Activated CD8-positive, alpha-beta memory T cell treated with anti-CD3 and anti-CD28 coated beads for 24 hours (primary cell): ENCODE measurements at regions not wholly inside any gene's neighbourhood (a gene's known extent, or its start where the extent isn't known, plus 50 kb on each side); places are given as distances from the start of the nearest gene placed in this dataset.

Experiments
- DNase-seq: peaks from one replicate; pipeline ENCODE4 v3.0.0-alpha.2; 2020

DNA sequence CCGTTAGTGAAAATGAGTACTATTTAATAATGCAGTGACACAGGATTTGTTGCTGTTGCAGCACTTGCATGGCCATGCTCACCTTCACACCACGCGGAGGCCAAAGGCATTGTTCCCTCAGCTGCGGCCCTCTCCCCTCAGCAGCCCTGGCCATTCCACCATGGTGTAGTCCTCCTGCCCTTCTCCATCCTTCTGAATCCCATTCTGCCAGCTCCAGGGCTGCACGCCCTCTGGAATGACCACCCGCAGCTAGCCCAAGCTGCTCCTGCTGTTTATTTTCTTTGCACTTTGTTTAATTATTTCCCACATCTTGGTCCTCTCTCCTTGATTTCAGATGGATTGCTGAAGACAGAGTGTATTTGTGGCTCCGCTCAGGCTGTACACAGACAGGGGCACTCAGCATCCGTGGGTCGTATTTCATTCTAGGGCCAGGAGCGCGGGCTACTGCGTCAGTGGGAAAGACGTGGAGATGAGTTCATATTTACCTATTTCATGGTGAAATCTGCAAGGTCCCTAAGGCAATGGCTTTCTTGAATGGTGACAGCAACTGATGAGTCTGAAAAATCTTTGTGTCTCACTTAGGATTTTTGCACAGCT, 81.4 kb upstream of the DUSP22 start:
- no peak for DNase-seq

DNA sequence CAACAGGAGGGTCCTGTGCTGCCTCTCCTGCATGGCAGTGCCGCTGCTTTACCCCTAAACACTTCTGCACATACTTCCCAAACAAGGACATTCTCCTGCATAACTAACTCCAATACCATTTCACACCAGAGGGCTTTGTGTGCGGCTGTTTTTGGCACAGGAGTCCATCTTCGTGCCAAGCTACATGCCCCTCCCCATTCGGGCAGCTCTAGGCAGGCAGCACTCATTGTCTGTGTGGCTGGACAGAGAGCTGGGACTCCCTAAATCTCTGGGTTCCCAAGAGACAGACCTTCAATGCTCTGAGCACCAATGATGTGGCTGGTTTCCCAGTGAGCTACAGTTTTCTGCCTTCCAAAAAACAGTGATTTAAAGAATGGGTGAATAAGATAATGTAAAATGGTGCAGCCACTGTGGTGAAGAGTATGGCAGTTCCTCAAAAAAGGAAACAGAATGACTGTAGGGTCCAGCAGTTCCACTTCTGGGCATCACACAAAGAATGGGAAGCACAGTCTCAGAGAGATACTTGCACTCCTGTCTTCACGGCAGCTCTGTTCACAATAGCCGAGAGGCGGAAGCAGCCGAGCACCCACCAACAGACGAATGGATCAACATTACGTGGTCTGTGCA, 80.3 kb upstream of the DUSP22 start:
- no peak for DNase-seq

DNA sequence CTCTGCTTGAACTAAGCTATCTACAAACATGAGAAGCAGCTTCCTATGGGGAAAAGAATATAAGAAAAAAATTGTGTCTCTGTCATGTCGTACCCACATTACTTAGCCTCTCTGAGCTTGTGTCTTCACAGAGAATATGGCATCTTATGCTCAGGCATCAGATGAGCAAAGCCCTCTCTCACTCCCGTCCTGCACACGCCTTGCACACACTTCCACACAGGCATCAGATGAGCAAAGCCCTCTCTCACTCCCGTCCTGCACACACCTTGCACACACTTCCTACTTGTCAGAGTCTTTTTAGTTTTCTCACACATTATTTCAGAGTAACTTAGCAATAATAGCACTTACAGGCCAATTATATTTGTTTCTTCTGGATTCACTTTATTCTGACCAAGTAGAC, 79.0 kb upstream of the DUSP22 start:
- no peak for DNase-seq

DNA sequence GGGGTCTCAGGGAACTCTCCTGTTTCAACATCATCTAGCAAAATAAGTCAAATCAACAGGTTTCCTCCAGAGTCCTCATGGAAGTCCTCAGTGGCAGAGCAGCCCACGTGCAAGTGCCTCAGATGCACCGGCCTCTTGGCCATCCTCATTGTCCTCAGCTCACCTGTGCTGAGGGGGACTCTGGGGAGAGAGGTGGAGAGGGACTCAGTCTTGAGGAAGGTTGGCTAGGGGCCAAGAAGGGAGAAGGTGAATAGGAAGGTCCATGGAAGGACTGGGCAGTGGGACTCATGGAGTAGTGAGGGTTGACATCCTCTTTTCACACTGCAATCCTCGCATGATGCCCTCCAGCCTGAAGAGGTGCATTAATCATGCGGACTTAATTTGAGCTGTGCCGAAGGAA, 77.9 kb upstream of the DUSP22 start:
- no peak for DNase-seq

DNA sequence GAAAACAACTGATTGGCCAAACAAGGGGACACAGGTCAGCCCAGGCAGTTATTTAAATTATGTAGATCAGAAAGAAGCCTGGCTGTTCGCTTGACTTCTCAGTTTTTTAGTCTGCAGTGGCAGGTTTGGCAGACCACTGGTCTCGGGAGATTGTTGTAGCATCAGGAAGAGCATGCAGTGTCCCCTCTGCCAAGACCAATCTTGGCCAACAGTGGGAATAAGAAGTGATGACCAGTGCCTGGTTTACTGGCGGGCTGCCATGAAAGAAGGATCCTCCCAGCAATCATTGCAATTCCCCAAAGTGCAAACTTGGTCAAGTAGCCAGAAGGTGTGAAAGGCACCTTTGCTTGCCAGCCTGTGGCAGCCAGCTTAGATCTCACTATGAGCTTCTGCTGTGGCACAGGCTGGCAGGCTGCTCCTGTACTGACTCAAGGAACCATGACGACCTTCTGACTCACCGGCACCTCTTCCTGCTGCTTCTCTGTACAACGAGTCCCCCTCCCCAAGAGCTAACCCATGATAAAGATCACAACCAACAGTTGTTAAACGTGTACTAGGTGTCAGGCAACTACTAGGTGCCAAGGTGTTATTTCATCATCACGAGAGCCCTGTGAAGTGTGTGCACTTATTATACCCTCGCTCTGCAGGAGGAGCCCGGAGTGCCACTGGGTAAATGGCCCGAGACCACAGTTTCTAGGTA, 76.8 kb upstream of the DUSP22 start:
- no peak for DNase-seq

DNA sequence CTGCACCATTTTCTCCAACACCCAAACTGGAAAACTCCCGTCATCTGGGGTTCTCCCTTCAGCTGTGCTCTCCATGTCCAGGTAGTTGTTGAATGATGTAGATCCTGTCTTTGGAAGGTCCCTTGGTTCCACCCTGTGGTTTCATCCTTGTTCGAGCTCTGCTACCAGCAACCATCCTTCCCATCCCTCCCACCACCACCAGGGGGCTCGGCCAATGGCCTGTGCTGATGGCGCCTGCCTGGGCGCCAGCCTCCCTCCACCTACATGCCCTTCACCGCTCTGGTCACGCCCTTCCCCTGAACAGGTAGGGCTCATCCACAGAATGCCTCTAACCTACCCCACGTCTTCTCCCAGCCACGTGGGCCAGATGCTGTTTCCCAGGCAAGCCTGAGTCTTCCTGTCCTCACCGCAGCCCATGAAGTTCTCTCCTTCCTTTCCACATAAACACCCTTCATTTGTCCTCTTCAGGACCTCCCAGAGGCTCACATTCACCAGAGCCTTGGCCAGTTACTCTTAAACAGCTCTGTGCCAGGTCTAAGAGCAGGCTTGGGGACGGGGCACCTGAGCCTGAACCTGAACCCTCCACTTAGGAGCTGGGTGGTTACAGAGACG, 75.1 kb upstream of the DUSP22 start:
- DNase-seq: no peak

DNA sequence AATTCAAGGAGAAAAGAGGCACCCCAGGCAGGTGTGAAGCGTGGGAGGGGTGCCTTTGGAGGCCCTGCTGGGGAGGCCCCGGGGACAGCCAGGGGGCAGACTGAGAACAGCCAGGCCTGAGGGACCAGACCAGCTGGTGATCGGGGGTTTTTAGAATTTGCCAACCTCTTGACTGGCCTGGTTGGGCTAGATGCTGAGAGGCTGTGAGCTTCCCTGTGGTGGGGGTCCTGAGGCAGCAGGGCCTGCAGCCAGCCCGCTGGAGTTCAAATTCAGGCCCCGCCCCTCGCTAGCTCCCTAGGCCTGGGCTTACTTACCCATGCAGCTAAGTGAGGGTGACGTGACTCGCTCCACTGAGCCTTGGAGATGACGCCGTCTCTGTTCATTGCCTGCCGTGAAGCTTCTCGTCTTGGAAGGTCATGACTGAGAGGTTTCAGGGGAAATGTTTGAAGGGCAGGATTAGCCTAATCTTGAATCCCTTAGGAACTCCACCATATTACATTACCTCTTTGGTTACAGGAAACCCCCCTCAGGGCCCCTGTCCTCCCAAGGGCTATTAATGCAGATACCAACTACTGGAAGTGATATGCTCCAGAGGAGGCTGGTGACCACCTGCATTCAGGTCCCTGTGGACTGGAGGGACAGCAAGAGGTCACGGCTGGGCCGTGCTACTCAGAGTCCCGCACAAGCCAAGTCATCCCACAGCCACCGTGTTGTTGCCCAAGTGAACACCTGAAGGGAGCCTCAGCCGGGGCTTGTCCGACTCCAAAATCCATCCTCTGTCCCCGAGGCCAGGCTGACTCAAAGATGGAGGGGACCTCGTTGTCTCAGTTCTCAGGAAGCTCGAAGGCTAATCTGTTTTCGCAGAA, 73.9 kb upstream of the DUSP22 start:
- no peak for DNase-seq

DNA sequence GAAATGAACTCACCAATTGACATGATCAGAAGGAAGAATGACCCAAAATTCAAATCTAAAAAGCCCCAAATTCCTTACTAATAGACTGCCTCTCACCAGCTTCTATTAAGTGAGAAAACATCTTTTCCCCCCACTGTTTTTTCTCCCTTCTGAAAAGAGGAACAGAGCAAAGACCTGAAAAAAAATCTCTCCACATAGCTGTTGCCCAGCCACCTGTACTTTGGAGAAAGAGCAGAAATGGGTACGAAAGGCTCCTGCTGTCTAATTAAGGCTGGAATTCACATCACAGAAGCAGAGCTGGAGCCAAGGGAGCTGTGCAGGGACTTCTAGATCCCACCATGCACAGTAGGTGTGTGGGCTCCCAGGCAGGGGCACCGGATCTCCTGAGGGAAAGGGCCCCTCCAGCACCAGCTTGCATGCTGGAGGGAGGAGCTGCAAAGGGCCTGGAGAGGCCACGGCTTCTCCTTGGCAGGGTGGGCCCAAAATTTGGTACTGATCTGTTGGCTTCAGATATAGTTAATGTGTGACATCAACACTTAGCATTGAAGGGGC, 73.2 kb upstream of the DUSP22 start:
- DNase-seq: no peak

DNA sequence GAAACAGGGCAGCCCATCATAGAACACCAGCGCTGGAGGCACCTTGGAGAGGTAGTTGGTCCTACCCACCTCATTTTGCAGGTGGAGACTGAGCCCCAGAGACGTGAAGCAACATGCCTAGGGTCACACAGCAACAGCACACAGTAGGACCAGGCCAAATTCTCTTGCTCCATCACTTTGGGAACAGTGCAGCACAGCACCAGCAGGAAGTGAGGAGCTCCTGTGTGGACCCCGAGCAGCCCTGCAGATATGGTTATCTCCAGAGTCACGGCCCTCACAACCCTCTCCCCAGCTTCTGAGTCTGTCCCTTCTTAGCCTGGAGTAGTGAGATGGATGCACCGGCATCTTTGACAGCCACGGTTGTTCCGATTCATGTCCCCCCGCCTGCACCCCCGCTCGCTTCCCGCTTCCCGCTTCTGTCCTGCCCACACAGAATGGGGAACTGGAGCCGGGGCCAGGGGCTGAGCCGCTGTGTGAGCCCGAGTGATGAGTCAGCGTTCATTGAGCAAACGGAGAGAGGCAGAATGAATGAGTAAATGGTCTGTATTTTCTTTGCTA, 72.6 kb upstream of the DUSP22 start:
- peak; percentile 59 for DNase-seq

DNA sequence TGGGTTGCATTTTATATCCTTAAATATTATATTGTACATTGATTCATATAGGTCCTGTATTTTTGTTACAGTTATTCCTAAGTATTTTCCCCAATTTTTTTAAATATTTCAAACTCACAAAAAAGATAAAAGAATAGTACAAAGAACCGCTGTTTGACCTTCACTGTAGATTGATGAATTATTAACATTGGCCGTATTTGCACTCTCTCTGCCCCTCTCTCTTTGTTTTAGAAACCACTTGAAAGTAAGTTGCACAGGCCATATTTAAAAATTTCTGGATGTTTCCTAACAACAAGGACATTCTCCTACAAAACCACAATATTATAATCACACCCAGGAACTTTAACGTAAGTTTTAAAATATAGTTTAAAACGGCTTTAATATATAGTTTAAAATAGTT, 72.0 kb upstream of the DUSP22 start:
- no peak for DNase-seq

DNA sequence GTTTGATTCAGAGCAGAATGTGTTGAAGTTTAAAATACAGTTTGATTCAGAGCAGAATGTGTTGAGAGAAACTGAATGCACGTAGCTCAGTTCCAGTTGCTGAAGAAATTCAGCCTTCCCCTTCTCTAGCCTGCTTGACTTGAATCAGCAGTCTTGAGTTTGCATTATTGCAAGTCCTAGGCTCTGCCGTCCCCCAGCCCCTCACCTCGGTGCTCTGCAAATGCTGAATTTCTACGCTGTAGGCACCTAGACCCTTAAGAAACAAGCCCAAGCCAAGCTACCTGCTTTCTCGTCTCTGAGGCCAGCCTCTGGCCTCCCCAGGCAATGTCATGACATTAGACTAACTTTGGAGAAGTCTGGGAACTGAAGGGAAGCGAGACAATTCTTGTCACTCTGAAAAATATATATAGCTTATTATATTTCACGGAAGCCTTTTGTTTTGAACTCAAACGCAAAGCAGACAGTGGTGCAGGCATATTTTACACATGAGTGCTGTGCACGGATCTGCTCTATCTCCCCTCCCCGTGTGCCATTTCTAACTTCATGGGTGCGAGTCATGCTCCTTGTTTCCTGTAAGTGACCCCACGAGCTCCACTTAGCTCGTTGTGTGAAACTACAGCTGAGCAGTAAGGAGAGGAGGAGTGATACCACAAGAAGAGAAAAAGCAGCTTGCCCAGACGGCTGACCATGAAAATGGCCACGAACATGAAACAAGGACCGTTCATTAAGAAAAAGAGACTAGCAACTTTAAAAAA, 71.4 kb upstream of the DUSP22 start:
- peak; percentile 63 for DNase-seq

DNA sequence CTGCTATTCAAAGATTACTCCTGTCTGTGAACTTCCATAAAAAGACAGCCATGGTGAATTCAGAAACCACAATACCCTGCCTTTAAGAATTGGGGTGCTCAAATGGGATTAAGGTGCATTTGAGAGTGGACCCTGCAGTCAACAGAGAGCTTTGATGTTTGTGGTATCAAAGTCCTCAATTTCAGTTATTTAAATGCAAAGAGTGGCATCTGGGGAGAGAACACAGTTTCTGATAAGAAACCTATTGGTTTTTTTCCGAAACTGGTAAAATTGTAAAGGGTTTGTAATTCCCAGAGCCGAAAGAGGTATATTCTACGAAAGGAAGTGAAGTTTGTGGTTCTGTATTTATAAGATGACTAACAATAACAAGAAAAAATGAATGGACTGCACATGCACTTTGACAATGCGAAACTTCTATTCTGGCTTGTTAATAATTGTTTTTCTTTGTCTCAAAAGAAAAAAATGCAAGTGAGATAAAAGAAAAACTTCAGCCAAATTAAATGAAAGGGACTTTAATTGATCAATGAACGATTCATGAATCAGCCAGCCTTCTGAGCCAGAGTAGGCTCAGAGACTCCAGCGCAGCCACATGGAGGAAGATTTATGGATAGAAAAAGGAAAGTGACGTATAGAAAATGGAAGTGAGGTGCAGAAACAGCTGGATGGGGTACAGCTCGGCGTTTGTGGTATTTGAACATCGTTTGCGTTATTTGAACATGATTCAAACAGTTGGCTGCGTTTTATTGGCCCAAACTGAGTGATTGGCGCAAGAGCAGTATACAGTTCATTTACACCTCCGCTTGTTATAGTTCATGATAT, 70.5 kb upstream of the DUSP22 start:
- peak; percentile 54 for DNase-seq

DNA sequence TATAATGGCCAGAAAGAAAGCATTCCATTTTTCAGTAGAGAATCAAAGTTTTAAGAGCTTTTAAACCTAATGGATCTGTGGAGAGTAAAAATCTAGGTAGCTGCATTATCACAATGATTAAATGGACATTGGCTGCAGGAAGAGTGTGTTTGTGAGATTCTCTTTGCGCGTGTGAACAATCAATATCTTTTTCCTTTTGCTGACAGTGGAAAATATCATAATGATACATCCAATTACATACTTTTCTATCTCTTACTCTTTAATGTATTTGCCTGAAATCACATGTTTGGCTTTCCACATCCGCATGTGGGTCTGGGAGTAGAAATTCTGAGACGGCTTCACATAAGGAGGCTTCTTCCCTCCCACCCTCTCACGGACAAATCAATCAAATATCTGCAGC, 69.8 kb upstream of the DUSP22 start:
- DNase-seq: peak; percentile 28

DNA sequence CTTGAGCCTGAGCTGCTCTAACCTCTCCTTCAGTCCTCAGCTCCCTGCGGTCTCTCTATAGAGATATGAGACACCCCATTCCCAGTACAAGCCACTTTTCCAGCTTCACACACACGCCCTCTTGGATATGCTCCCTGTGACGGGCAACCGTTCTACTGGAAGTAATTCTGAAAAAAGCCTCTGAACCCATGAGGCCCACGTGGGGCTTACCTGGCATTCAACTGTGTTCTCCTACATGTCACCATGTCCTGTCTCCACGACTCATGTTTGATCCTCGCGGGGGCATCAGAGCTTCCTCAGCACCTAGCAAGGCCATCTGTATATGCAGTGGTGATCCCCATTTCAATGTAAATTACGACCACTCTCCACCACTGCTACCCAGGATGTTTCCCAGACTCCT, 69.2 kb upstream of the DUSP22 start:
- DNase-seq: peak; percentile 58

DNA sequence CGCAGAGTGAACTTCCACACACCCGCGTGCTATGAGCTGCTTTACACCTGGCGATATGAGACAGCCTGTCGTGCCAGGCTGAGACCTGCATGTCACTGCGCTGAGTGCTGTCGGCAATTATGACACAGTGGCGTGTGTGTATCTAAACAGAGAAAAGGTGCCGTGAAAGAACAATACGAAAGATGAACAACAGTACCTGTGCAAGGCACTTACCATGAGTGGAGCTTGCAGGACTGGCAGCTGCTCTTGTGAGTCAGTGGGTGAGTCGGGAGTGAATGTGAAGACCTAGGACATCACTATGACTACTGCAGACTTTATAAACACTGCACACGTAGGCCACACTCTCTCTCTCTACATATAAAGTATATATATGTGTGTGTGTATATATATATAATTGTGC, 68.5 kb upstream of the DUSP22 start:
- peak; percentile 60 for DNase-seq

DNA sequence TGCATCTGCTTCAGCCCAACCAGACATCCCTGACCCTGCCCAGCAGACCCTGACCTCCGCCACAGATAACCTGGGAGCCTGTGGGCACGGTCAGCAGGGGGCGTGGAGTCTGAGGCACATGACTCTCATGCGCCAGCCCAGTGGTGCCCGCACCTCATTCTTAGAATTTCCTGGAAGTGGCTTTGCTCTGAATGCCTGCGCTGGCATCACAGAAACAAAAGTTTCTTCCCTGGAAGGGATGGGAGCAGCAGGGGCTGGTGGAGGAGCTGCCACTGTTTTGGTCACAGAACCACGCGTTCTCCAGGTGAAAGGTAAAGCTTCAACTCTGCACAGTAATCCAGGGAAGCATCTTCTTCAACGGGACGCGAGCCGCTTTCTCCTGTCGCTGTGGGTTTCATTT, 67.9 kb upstream of the DUSP22 start:
- peak; percentile 57 for DNase-seq

DNA sequence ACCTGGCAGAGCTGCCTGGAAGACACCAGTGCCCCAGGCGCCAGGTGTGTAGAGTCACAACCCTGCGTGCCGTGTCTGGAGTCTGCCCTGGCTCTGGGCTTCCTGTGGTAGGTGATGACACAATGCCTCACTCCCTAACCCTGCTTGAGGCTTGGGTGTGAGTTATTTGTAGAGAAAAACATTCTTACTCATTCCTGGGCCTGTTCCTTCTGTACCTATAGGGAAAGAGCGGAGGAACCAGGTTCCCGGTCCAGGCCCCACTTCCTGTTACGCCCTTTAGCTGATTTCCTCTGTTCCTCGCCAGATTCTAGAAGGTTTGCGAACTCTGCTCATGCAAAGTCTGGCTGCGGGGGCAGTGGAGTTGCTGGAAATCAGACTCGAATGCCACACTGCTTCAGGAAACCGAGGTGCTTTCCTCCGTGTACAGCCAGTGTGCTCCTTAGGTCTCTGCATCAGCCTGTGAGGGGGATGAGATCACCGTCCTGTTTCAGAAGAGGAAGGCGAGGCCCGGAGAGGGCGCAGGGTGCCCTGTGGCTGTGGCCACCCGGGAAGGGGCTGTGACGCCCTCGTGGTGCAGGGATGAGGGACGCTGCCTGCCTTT, 67.1 kb upstream of the DUSP22 start:
- peak; percentile 88 for DNase-seq

DNA sequence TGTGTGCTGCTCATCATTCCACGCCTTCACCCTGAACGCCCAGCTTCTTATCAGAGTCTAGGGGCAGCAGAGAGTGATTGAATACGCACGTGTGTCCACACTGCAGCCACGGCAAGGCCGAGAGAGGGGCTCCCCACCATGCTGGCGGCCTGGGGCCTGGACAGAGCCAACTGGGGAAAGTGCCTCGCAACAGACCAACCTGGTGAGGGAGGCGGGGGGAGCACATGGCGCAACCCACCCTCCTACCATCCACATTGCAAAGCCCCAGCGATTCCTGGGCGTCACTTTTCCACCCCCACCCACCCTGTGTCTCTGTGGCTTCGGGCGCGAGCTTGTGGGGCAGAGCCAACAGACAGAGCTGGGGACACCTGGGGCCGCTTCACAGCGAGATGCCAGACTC, 66.4 kb upstream of the DUSP22 start:
- DNase-seq: no peak

DNA sequence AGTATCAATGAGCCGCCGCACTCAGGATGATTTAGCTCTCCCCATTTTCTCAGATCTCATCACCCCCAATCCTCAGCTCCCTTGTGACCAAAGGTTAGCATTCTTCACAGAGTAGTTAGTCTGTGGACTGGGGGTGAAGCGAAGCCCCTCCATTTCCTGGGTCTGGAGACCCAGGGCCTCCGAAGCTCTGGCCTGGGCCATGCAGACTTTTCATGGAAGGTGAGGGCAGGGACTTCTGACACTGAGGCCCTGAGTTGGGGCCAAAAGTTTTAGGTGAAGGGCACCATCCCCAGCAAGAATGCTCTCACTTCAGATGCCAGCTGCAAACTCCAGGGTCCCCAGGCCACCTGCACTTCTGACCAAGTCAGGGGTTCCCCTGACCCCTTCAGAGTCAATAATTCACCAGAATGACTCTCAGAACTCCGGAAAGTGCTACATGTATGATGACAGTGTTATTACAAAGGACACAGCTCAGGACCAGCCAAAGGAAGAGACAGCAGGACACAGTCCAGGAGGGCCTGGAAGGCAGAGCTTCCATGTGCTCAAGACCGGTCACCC, 65.7 kb upstream of the DUSP22 start:
- DNase-seq: peak; percentile 54
